IPS-NIHi7 (cell line): ENCODE measurements at regions not wholly inside any gene's neighbourhood (a gene's known extent, or its start where the extent isn't known, plus 50 kb on each side); places are given as distances from the start of the nearest gene placed in this dataset.
A peak's percentile ranks its signal among the peaks of the same experiment; 100 is the strongest.

Experiments used
- DNase-seq: peaks from one replicate; pipeline ENCODE4 v3.0.0; 2012; ENCODE audit warnings: mixed read lengths; ENCODE audit errors: extremely low spot score

- DNase-seq: no peak
Observed at GRCh38 chr7:135828604-135829003, 80.0 kb upstream of the FAM180A start.

- DNase-seq: no peak
Observed at GRCh38 chr7:135827391-135827790, 78.8 kb upstream of the FAM180A start.

GRCh38 chr7:135825406-135825805 lies 76.8 kb upstream of the FAM180A start:
- DNase-seq: peak; percentile 50

GRCh38 chr7:135822376-135822775 lies 73.8 kb upstream of the FAM180A start:
- no peak for DNase-seq

- DNase-seq: no peak
Observed at GRCh38 chr7:135817583-135817982, 69.0 kb upstream of the FAM180A start.

DNA sequence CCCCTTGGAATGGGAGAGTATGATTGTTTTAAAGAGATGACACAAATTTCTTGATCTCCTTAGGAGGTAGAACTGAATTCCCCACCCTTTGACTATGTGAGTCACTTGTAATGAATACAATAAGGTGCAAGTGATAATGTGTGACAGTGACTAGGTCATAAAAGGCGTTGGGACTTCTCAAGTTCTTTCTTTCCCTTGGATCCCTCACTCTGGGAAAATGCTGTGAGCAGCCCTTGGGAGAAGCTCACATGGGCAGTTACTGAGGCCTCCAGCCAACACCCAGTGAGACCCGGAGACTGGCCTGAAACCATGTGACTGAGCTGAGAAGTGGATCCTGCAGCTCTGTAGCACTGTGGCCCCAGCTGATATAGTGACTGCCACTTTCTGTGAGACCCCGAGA lies 66.4 kb upstream of the FAM180A start:
- DNase-seq: no peak

DNA sequence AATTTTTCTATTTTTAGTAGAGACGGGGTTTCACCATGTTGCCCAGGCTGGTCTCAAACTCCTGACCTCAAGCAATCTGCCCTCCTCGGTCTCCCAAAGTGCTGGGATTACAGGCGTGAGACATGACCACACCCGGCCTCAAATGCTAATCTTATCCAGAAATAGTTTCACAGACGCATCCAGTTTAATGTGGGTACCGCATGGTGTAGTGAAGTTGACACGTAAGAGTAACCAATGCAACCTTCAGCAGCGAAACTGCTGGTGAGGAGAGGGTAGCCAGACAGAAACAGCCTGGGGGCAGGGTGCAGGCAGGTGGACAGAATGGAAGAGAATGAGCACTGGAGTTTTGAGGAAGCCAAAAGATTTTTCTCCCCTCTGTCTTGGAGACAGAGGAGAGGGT lies 63.5 kb upstream of the FAM180A start:
- DNase-seq: no peak

DNA sequence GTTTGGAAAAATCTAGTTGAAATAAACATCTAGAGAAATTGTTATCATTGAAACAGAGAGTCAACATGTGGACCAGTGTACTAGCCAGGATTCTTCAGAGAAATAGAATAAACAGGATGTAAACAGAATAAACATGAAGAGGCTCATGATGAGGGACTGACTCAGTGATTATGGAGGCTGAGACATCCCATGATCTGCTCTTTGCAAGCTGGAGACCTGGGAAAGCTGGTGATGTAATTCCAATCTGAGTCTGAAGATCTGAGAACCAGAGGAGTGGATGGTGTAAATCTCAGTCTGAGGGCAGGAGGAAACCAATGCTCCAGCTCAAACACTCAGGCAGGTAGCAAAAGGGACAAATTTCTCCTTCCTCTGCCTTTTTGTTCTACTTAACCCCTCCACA lies 62.9 kb upstream of the FAM180A start:
- no peak for DNase-seq

GRCh38 chr7:135808206-135808605 lies 59.6 kb upstream of the FAM180A start:
- DNase-seq: no peak

- DNase-seq: no peak
Observed at GRCh38 chr7:135803143-135803542, 54.5 kb upstream of the FAM180A start.

- DNase-seq: no peak
Observed at GRCh38 chr7:135802697-135803096, 54.1 kb upstream of the FAM180A start.

DNA sequence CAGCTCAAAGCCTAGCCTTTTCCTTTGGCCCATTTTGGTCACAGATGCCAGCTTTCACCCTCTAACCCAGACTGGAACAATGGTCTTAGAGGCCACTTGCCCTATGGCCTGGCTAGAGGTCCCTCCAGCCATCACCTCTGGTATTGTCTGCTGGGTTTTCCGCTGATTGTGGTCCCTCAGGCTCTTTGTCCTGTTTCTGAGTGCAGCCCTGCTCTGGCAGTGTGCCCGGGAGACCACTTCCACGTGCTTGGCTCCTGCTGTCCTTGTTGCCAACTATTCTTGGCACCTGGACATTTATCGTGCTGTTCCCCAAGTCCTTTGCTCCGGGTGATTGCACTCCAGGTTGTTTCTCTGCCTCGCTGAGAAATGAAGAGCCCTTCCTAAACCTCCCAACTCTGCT lies 53.3 kb upstream of the FAM180A start:
- DNase-seq: no peak

- DNase-seq: peak; percentile 84
Observed at GRCh38 chr7:135801045-135801693, 52.6 kb upstream of the FAM180A start.

- DNase-seq: peak; percentile 60
Observed at GRCh38 chr7:135800560-135800959, 51.9 kb upstream of the FAM180A start.

GRCh38 chr7:135799881-135800280 lies 51.3 kb upstream of the FAM180A start:
- DNase-seq: no peak
